HepG2 (cell line): ENCODE measurements at regions not wholly inside any gene's neighbourhood (a gene's known extent, or its start where the extent isn't known, plus 50 kb on each side); places are given as distances from the start of the nearest gene placed in this dataset.

Experiments
- KLF13 ChIP-seq: sonication (generic); formaldehyde crosslinking; IDR thresholded peaks from 2 replicates; pipeline ENCODE4 v1.4.0; 2020; ENCODE audit warnings: mild to moderate bottlenecking, missing genetic modification reagents
- NFKB2 ChIP-seq: sonication (generic); formaldehyde crosslinking; IDR thresholded peaks from 2 replicates; pipeline ENCODE4 v1.4.0; 2020; ENCODE audit warnings: missing genetic modification reagents, borderline replicate concordance
- POLR2A ChIP-seq, 2 experiments: IDR thresholded peaks; 2 replicates each; pipeline ENCODE4 v1.6.1; 2011; ENCODE audit warnings: low read depth in 2 of 2, low read length in 2 of 2, mild to moderate bottlenecking in 1 of 2, moderate library complexity in 1 of 2; ENCODE audit not compliant: insufficient read depth in 1 of 2
- TF ChIP-seq, protein P1 (sequence below): sonication (generic); formaldehyde crosslinking; IDR thresholded peaks from 2 replicates; pipeline ENCODE4 v1.5.1; 2020; ENCODE audit warnings: missing genetic modification reagents, mild to moderate bottlenecking, borderline replicate concordance

DNA sequence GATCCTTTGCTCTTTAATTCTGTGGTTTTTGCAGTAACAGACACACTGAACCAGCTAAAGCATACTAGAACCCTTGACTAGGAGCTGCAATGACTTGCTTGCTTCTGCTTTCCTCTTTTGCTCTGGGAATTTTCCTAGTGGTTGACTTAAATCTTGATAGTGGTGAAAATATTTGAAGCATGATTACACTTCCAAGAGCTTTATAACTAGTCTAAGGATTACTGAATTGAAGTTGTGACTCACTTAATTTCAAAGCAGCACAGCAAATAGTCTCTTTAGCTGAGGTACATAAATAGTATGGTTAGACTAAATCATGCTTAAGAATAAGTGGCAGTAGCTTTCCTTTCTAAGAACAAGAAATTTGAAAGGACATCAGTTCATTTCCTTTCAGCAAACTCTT, 513.5 kb upstream of the GBE1 start:
- no peak for TF ChIP-seq NFKB2 (CRISPR knock-in tag)
- no peak for TF ChIP-seq KLF13 (CRISPR knock-in tag)
- TF ChIP-seq, protein P1, sequence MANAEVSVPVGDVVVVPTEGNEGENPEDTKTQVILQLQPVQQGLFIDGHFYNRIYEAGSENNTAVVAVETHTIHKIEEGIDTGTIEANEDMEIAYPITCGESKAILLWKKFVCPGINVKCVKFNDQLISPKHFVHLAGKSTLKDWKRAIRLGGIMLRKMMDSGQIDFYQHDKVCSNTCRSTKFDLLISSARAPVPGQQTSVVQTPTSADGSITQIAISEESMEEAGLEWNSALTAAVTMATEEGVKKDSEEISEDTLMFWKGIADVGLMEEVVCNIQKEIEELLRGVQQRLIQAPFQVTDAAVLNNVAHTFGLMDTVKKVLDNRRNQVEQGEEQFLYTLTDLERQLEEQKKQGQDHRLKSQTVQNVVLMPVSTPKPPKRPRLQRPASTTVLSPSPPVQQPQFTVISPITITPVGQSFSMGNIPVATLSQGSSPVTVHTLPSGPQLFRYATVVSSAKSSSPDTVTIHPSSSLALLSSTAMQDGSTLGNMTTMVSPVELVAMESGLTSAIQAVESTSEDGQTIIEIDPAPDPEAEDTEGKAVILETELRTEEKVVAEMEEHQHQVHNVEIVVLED (CRISPR knock-in tag), result no peak
- TF ChIP-seq POLR2A (IDR thresholded peaks at IDR 0.05; ENCODE audit: insufficient read depth in 1 of 2, low read depth in 2 of 2, low read length in 2 of 2), result no peak
